Gastrocnemius medialis (tissue), 4 donors: ENCODE measurements at regions not wholly inside any gene's neighbourhood (a gene's known extent, or its start where the extent isn't known, plus 50 kb on each side); places are given as distances from the start of the nearest gene placed in this dataset.

Source experiments
- ATAC-seq, 2 donors: fragments of 150-250 bp; one replicate each; pipeline ENCODE4 v1.9.1; 2016
- DNase-seq, 2 donors: peaks; one replicate each; pipeline ENCODE4 v3.0.0-alpha.2; 2019
- H3K27ac ChIP-seq, 4 donors: fragments of 200-600 bp; sonication (generic); 1 replicate in 1 of 4; 2 replicates in 3 of 4; pipeline ENCODE4 v1.5.1; 2016 to 2018; ENCODE audit warnings: mild to moderate bottlenecking in 2 of 4, moderate library complexity in 1 of 4
- H3K27me3 ChIP-seq, 3 donors: fragments of 200-600 bp; sonication (generic) in 2 of 3; 1 replicate in 1 of 3; 2 replicates in 2 of 3; pipeline versions ENCODE4 v1.5.1 to v1.6.0; 2016 to 2019; ENCODE audit warnings: mild to moderate bottlenecking in 1 of 3, moderate library complexity in 1 of 3
- H3K36me3 ChIP-seq, 2 donors: fragments of 200-600 bp; sonication (generic) in 1 of 2; one replicate each; pipeline ENCODE4 v1.5.1; 2017 to 2018
- H3K4me1 ChIP-seq, 2 donors: fragments of 200-600 bp; sonication (generic) in 1 of 2; one replicate each; pipeline ENCODE4 v1.5.1; 2016 to 2017; ENCODE audit warnings: mild to moderate bottlenecking in 2 of 2
- H3K4me3 ChIP-seq, 4 donors: fragments of 200-600 bp; sonication (generic) in 3 of 4; 1 replicate in 1 of 4; 2 replicates in 3 of 4; pipeline ENCODE4 v1.5.1; 2016 to 2019; ENCODE audit warnings: mild to moderate bottlenecking in 2 of 4
- H3K9me3 ChIP-seq, 3 donors: fragments of 200-600 bp; sonication (generic) in 2 of 3; 1 replicate in 1 of 3; 2 replicates in 2 of 3; pipeline ENCODE4 v1.5.1; 2016 to 2019
- CTCF ChIP-seq, 5 experiments: fragments of 450-650 bp in 3 of 5; fragments of 200-600 bp in 2 of 5; sonication (generic) in 2 of 5; IDR thresholded peaks in 4 of 5; conservative IDR thresholded peaks in 1 of 5; 1 replicate in 4 of 5; 2 replicates in 1 of 5; pipeline ENCODE4 v1.5.1; 2016 to 2019; ENCODE audit warnings: antibody characterized with exemption in 5 of 5, mild to moderate bottlenecking in 3 of 5, moderate library complexity in 3 of 5
- POLR2A ChIP-seq, 2 donors: fragments of 450-650 bp; IDR thresholded peaks; one replicate each; pipeline ENCODE4 v1.6.1; 2017; ENCODE audit warnings: antibody characterized with exemption in 2 of 2, mild to moderate bottlenecking in 2 of 2, moderate library complexity in 2 of 2
- in situ Hi-C, 4 donors: fragments of 200-750 bp; cut with MboI; loops; one replicate each; pipeline versions ENCODE4 v1.15.0 to v1.8.0; 2017; ENCODE audit warnings: low sequenced_read_pairs in 4 of 4
- intact Hi-C: fragments of 100-400 bp; cut with DNase I; formaldehyde crosslinking; loops from one replicate; pipeline ENCODE4 v1.15.1; 2023; ENCODE audit warnings: low total_unique reads

GRCh38 chr14:39998854-39999253 lies 566.6 kb upstream of the FBXO33 start:
- Histone ChIP-seq H3K9me3 (no peaks in the 10 kb centered on the region), H3K27ac (no peak overlapping the region), H3K4me1 (no peaks in the 10 kb centered on the region), H3K36me3 (no peaks in the 10 kb centered on the region), H3K27me3 (no peaks in the 10 kb centered on the region), H3K4me3 (no peak overlapping the region)
- TF ChIP-seq POLR2A (IDR thresholded peaks at IDR 0.05) (no peak), CTCF (IDR thresholded peaks at IDR 0.05 in 4 of 5, conservative IDR thresholded peaks at IDR 0.05 in 1 of 5) (no peak)
- DNase-seq (no peak), ATAC-seq (no peak)
- intact Hi-C loops (no loop called here), in situ Hi-C loops (no loop called here)

GRCh38 chr14:39998114-39998513 lies 565.9 kb upstream of the FBXO33 start:
- Histone ChIP-seq H3K9me3 (no peaks in the 10 kb centered on the region), H3K27me3 (no peaks in the 10 kb centered on the region), H3K4me1 (no peaks in the 10 kb centered on the region), H3K27ac (no peak overlapping the region), H3K4me3 (no peak overlapping the region), H3K36me3 (no peaks in the 10 kb centered on the region)
- DNase-seq (no peak), ATAC-seq (no peak)
- intact Hi-C loops (no loop called here), in situ Hi-C loops (no loop called here)
- no peak for TF ChIP-seq POLR2A (IDR thresholded peaks at IDR 0.05)
- no peak for TF ChIP-seq CTCF (IDR thresholded peaks at IDR 0.05 in 4 of 5, conservative IDR thresholded peaks at IDR 0.05 in 1 of 5)

GRCh38 chr14:39991041-39991440 lies 558.8 kb upstream of the FBXO33 start:
- Histone ChIP-seq H3K27ac (no peak overlapping the region), H3K36me3 (no peaks in the 10 kb centered on the region), H3K27me3 (no peaks in the 10 kb centered on the region), H3K4me1 (no peaks in the 10 kb centered on the region), H3K4me3 (no peak overlapping the region), H3K9me3 (no peaks in the 10 kb centered on the region)
- TF ChIP-seq CTCF (IDR thresholded peaks at IDR 0.05 in 4 of 5, conservative IDR thresholded peaks at IDR 0.05 in 1 of 5) (no peak), POLR2A (IDR thresholded peaks at IDR 0.05) (no peak)
- in situ Hi-C loops (no loop called here), intact Hi-C loops (no loop called here)
- DNase-seq = no peak
- no peak for ATAC-seq

GRCh38 chr14:39988939-39989338 lies 556.7 kb upstream of the FBXO33 start:
- Histone ChIP-seq H3K27me3 (no peaks in the 10 kb centered on the region), H3K4me1 (no peaks in the 10 kb centered on the region), H3K9me3 (no peaks in the 10 kb centered on the region), H3K36me3 (no peaks in the 10 kb centered on the region), H3K4me3 (no peak overlapping the region), H3K27ac (no peak overlapping the region)
- ATAC-seq = no peak
- in situ Hi-C loops = no loop called here
- TF ChIP-seq CTCF (IDR thresholded peaks at IDR 0.05 in 4 of 5, conservative IDR thresholded peaks at IDR 0.05 in 1 of 5) (no peak), POLR2A (IDR thresholded peaks at IDR 0.05) (no peak)
- intact Hi-C loops = no loop called here
- no peak for DNase-seq

GRCh38 chr14:39984323-39984722 lies 552.1 kb upstream of the FBXO33 start:
- intact Hi-C loops (no loop called here), in situ Hi-C loops (no loop called here)
- no peak for DNase-seq
- ATAC-seq = no peak
- Histone ChIP-seq H3K4me1 (no peaks in the 10 kb centered on the region), H3K27me3 (no peaks in the 10 kb centered on the region), H3K9me3 (no peaks in the 10 kb centered on the region), H3K4me3 (no peak overlapping the region), H3K36me3 (no peaks in the 10 kb centered on the region), H3K27ac (no peak overlapping the region)
- TF ChIP-seq POLR2A (IDR thresholded peaks at IDR 0.05) (no peak), CTCF (IDR thresholded peaks at IDR 0.05 in 4 of 5, conservative IDR thresholded peaks at IDR 0.05 in 1 of 5) (no peak)
